ENCODE measurements at regions not wholly inside any gene's neighbourhood (a gene's known extent, or its start where the extent isn't known, plus 50 kb on each side); places are given as distances from the start of the nearest gene placed in this dataset.

DNA sequence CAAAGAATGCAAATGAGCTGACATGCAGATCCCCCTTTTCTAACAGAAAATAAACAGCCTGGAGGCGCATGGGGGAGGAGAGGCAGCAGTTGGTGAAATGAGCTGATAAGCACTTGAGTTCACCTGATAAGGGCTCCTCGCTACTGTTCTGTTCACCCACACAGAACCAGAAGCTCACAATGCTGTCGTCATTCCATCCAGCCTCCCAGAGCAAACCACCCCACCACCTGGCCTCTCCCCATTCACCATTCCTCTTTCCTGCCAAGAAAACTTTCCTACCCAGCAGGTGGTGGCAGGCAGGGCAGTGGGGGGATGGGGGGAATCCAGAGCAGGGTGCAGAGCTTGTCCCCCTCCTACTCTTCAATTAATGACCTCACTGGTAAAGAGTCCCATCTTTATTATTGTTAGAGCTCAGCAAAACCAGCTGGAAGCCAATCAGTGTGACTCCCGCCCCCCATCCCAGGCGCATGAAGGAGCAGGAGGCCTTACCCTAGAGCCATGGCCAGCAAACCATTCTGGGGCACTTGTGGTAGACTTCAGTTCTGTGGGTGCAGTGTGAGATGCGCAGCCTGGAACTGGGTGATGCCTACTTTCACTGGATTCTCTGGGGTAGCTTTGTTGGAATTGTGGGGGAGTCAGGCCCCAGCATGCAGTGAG lies 350.3 kb downstream of the ZIC3 start:
- TF ChIP-seq, protein P1, sequence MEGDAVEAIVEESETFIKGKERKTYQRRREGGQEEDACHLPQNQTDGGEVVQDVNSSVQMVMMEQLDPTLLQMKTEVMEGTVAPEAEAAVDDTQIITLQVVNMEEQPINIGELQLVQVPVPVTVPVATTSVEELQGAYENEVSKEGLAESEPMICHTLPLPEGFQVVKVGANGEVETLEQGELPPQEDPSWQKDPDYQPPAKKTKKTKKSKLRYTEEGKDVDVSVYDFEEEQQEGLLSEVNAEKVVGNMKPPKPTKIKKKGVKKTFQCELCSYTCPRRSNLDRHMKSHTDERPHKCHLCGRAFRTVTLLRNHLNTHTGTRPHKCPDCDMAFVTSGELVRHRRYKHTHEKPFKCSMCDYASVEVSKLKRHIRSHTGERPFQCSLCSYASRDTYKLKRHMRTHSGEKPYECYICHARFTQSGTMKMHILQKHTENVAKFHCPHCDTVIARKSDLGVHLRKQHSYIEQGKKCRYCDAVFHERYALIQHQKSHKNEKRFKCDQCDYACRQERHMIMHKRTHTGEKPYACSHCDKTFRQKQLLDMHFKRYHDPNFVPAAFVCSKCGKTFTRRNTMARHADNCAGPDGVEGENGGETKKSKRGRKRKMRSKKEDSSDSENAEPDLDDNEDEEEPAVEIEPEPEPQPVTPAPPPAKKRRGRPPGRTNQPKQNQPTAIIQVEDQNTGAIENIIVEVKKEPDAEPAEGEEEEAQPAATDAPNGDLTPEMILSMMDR (IDR thresholded peaks at IDR 0.05): no peak
- TF ChIP-seq CREM (CRISPR knock-in tag; IDR thresholded peaks at IDR 0.05) (no peak), TEAD1 (CRISPR knock-in tag; IDR thresholded peaks at IDR 0.05) (no peak), CREB1 (CRISPR knock-in tag; IDR thresholded peaks at IDR 0.05) (no peak), FOXJ3 (CRISPR knock-in tag; IDR thresholded peaks at IDR 0.05; ENCODE audit: borderline replicate concordance) (no peak), JUN (CRISPR knock-in tag; IDR thresholded peaks at IDR 0.05) (no peak), NFE2L1 (CRISPR knock-in tag; IDR thresholded peaks at IDR 0.05) (no peak)
- TF ChIP-seq, protein P2, sequence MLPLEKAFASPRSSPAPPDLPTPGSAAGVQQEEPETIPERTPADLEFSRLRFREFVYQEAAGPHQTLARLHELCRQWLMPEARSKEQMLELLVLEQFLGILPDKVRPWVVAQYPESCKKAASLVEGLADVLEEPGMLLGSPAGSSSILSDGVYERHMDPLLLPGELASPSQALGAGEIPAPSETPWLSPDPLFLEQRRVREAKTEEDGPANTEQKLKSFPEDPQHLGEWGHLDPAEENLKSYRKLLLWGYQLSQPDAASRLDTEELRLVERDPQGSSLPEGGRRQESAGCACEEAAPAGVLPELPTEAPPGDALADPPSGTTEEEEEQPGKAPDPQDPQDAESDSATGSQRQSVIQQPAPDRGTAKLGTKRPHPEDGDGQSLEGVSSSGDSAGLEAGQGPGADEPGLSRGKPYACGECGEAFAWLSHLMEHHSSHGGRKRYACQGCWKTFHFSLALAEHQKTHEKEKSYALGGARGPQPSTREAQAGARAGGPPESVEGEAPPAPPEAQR (CRISPR knock-in tag; IDR thresholded peaks at IDR 0.05): no peak
- TF ChIP-seq, protein P3, sequence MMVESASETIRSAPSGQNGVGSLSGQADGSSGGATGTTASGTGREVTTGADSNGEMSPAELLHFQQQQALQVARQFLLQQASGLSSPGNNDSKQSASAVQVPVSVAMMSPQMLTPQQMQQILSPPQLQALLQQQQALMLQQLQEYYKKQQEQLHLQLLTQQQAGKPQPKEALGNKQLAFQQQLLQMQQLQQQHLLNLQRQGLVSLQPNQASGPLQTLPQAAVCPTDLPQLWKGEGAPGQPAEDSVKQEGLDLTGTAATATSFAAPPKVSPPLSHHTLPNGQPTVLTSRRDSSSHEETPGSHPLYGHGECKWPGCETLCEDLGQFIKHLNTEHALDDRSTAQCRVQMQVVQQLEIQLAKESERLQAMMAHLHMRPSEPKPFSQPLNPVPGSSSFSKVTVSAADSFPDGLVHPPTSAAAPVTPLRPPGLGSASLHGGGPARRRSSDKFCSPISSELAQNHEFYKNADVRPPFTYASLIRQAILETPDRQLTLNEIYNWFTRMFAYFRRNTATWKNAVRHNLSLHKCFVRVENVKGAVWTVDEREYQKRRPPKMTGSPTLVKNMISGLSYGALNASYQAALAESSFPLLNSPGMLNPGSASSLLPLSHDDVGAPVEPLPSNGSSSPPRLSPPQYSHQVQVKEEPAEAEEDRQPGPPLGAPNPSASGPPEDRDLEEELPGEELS (CRISPR knock-in tag; IDR thresholded peaks at IDR 0.05): no peak
- TF ChIP-seq, protein P4, sequence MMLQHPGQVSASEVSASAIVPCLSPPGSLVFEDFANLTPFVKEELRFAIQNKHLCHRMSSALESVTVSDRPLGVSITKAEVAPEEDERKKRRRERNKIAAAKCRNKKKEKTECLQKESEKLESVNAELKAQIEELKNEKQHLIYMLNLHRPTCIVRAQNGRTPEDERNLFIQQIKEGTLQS (CRISPR knock-in tag; conservative IDR thresholded peaks at IDR 0.05): no peak
- TF ChIP-seq, protein P5, sequence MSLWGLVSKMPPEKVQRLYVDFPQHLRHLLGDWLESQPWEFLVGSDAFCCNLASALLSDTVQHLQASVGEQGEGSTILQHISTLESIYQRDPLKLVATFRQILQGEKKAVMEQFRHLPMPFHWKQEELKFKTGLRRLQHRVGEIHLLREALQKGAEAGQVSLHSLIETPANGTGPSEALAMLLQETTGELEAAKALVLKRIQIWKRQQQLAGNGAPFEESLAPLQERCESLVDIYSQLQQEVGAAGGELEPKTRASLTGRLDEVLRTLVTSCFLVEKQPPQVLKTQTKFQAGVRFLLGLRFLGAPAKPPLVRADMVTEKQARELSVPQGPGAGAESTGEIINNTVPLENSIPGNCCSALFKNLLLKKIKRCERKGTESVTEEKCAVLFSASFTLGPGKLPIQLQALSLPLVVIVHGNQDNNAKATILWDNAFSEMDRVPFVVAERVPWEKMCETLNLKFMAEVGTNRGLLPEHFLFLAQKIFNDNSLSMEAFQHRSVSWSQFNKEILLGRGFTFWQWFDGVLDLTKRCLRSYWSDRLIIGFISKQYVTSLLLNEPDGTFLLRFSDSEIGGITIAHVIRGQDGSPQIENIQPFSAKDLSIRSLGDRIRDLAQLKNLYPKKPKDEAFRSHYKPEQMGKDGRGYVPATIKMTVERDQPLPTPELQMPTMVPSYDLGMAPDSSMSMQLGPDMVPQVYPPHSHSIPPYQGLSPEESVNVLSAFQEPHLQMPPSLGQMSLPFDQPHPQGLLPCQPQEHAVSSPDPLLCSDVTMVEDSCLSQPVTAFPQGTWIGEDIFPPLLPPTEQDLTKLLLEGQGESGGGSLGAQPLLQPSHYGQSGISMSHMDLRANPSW (CRISPR knock-in tag; conservative IDR thresholded peaks at IDR 0.05; ENCODE audit: low read depth): no peak
